Spleen (tissue), 11 donors: ENCODE measurements at regions not wholly inside any gene's neighbourhood (a gene's known extent, or its start where the extent isn't known, plus 50 kb on each side); places are given as distances from the start of the nearest gene placed in this dataset.

Source experiments
- DNase-seq: peaks from one replicate; pipeline ENCODE4 v3.0.0-alpha.2; 2020
- H3K27ac ChIP-seq, 8 donors: fragments of 200-600 bp; sonication (generic) in 7 of 8; 1 replicate in 4 of 8; 2 replicates in 4 of 8; pipeline versions ENCODE4 v1.5.0 to v1.8.0; 2016 to 2021; ENCODE audit warnings: inconsistent platforms in 4 of 8, mild to moderate bottlenecking in 4 of 8, moderate library complexity in 1 of 8
- H3K27me3 ChIP-seq, 7 donors: fragments of 200-600 bp; sonication (generic) in 6 of 7; replicated peaks in 1 of 7; 1 replicate in 4 of 7; 2 replicates in 3 of 7; pipeline versions ENCODE4 v1.5.0 to v1.8.0; 2016 to 2021; ENCODE audit warnings: inconsistent platforms in 3 of 7, mild to moderate bottlenecking in 1 of 7
- H3K36me3 ChIP-seq, 6 donors: fragments of 200-600 bp; sonication (generic) in 5 of 6; 1 replicate in 4 of 6; 2 replicates in 2 of 6; pipeline versions ENCODE4 v1.5.0 to v1.8.0; 2016 to 2021; ENCODE audit warnings: inconsistent platforms in 2 of 6
- H3K4me1 ChIP-seq, 6 donors: fragments of 200-600 bp; sonication (generic) in 5 of 6; 1 replicate in 3 of 6; 2 replicates in 3 of 6; pipeline versions ENCODE4 v1.5.0 to v1.8.0; 2016 to 2021; ENCODE audit warnings: inconsistent platforms in 3 of 6
- H3K4me3 ChIP-seq, 8 donors: fragments of 200-600 bp; sonication (generic) in 7 of 8; 1 replicate in 4 of 8; 2 replicates in 4 of 8; pipeline versions ENCODE4 v1.5.0 to v1.8.0; 2016 to 2021; ENCODE audit warnings: inconsistent platforms in 4 of 8, mild to moderate bottlenecking in 4 of 8, moderate library complexity in 2 of 8
- H3K9me3 ChIP-seq, 8 donors: fragments of 200-600 bp; sonication (generic) in 7 of 8; 1 replicate in 4 of 8; 2 replicates in 4 of 8; pipeline versions ENCODE4 v1.5.0 to v1.8.0; 2016 to 2021; ENCODE audit warnings: inconsistent platforms in 4 of 8
- POLR2A ChIP-seq, 3 donors: fragments of 450-650 bp; IDR thresholded peaks; one replicate each; pipeline ENCODE4 v1.5.1; 2017; ENCODE audit warnings: antibody characterized with exemption in 3 of 3, mild to moderate bottlenecking in 1 of 3
- POLR2AphosphoS5 ChIP-seq, 3 donors: sonication (generic); formaldehyde crosslinking; IDR thresholded peaks; one replicate each; pipeline ENCODE4 v1.5.1; 2017; ENCODE audit warnings: antibody characterized with exemption in 3 of 3
- WGBS, 5 donors: extraction: QIAGEN DNeasy Blood & Tissue Kit in 3 of 5; methylation state at CpG; one replicate each; pipeline versions ENCODE4 v1.1.5 to v1.1.7; 2013 to 2018; 5-methylcytosine and 5-hydroxymethylcytosine counted together
- intact Hi-C: fragments of 100-400 bp; cut with DNase I; formaldehyde crosslinking; loops from one replicate; pipeline ENCODE4 v1.15.0; 2023; ENCODE audit warnings: low total_unique reads
- TF ChIP-seq, protein P1 (sequence below), 11 experiments: fragments of 200-600 bp in 7 of 11; fragments of 450-650 bp in 4 of 11; sonication (generic) in 4 of 11; IDR thresholded peaks in 8 of 11; conservative IDR thresholded peaks in 3 of 11; 1 replicate in 7 of 11; 2 replicates in 4 of 11; pipeline versions ENCODE4 v1.4.0 to v1.8.0; 2016 to 2021; ENCODE audit warnings: antibody characterized with exemption in 11 of 11, inconsistent platforms in 4 of 11, mild to moderate bottlenecking in 1 of 11
- donor health status: healthy with polysubstance abuse.
- donor health status: DM: no; HTN: no; CAD: no; lungs with moderate emphysema.
- donor health status: DM: no; HTN: no; CAD: no.
- donor health status: Bipolar disorder and iron deficiency.
- donor health status: healthy.
- donor health status: DM: no; HTN: no; CAD: no.
- donor health status: DM: yes; HTN: yes; CAD: no.

DNA sequence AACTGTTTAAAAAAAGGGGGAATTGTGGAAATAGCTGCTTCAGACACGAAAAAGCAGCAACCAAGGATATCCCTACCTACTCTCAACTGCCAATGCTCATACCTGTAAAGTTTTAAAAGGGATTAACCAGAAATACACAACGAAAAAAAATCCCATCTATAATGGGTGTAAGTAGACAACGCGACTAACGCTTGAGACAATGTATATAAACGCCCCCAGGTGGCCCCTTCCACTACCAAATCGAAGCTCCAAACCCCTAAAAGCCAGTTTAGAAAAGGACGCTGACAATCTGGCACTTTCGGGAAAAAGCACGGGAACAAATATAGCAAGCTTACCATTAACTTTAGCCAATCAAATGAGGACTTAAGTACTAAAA lies 94.5 kb upstream of the BTN3A2 start:
- intact Hi-C loops: no loop called here
- Histone ChIP-seq H3K4me3 (peak overlapping the region in 3 of 8 donors; percentile 36 to 71 (median 44)), H3K36me3 (no peaks in the 10 kb centered on the region), H3K9me3 (no peaks in the 10 kb centered on the region), H3K4me1 (peaks cover 6 to 46% (median 31%) of the 10 kb centered on the region in 6 donors), H3K27me3 (peaks cover 0 to 17% (median 0%) of the 10 kb centered on the region in 7 donors), H3K27ac (peak overlapping the region in 4 of 8 donors; percentile 91 to 99 (median 98))
- DNase-seq: no peak
- TF ChIP-seq POLR2AphosphoS5 (IDR thresholded peaks at IDR 0.05): no peak
- TF ChIP-seq, protein P1, sequence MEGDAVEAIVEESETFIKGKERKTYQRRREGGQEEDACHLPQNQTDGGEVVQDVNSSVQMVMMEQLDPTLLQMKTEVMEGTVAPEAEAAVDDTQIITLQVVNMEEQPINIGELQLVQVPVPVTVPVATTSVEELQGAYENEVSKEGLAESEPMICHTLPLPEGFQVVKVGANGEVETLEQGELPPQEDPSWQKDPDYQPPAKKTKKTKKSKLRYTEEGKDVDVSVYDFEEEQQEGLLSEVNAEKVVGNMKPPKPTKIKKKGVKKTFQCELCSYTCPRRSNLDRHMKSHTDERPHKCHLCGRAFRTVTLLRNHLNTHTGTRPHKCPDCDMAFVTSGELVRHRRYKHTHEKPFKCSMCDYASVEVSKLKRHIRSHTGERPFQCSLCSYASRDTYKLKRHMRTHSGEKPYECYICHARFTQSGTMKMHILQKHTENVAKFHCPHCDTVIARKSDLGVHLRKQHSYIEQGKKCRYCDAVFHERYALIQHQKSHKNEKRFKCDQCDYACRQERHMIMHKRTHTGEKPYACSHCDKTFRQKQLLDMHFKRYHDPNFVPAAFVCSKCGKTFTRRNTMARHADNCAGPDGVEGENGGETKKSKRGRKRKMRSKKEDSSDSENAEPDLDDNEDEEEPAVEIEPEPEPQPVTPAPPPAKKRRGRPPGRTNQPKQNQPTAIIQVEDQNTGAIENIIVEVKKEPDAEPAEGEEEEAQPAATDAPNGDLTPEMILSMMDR (IDR thresholded peaks at IDR 0.05 in 8 of 11, conservative IDR thresholded peaks at IDR 0.05 in 3 of 11): no peak
- TF ChIP-seq POLR2A (IDR thresholded peaks at IDR 0.05): no peak
- WGBS, 5 donors: 8 to 19% (median 12%) methylated on average over 10 of the region's 10 CpGs

GRCh38 chr6:26270903-26271667 lies 93.9 kb upstream of the BTN3A2 start:
- peaks cover 0 to 17% (median 0%) of the 10 kb centered on the region in 7 donors for H3K27me3 ChIP-seq
- H3K9me3 ChIP-seq: no peaks in the 10 kb centered on the region
- peak overlapping the region; percentile 22 to 71 (median 38) for H3K4me3 ChIP-seq
- no peaks in the 10 kb centered on the region for H3K36me3 ChIP-seq
- intact Hi-C loops: no loop called here
- peak; percentile 87 for DNase-seq
- H3K4me1 ChIP-seq: peaks cover 6 to 46% (median 31%) of the 10 kb centered on the region in 6 donors
- H3K27ac ChIP-seq: peak overlapping the region; percentile 91 to 99 (median 98)
- peak; percentile 66 to 87 (median 84) for TF ChIP-seq POLR2AphosphoS5 (IDR thresholded peaks at IDR 0.05)
- peak in 1 of 3 donors; percentile 44 for TF ChIP-seq POLR2A (IDR thresholded peaks at IDR 0.05)
- TF ChIP-seq, protein P1 (IDR thresholded peaks at IDR 0.05 in 8 of 11, conservative IDR thresholded peaks at IDR 0.05 in 3 of 11): no peak
- WGBS, 5 donors: 1 to 2% (median 1%) methylated on average over 23 to 49 of the region's 49 CpGs

DNA sequence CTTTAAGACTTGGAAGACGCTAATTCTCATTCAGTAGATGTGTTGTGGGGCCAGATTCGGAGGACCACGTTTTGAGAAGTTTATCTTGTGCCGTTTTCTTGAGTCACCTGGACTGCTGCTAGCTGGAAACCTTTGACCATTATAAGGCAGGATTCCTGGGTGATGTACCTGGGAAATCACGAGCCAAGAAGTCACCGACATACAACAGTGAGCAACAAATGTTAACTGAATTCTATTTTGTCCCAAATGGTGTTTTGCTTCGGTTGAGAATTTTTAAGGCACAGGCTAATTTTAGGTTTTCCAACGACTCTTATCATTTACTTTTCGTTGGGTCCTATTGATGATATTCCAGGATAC lies 93.4 kb upstream of the BTN3A2 start:
- DNase-seq: no peak
- Histone ChIP-seq H3K36me3 (no peaks in the 10 kb centered on the region), H3K27me3 (peaks cover 0 to 17% (median 0%) of the 10 kb centered on the region in 7 donors), H3K27ac (peak overlapping the region; percentile 91 to 99 (median 98)), H3K4me3 (peak overlapping the region; percentile 22 to 71 (median 38)), H3K4me1 (peaks cover 6 to 46% (median 31%) of the 10 kb centered on the region in 6 donors), H3K9me3 (no peaks in the 10 kb centered on the region)
- 1% methylated on average over 9 of the region's 9 CpGs for WGBS, 5 donors
- no peak for TF ChIP-seq POLR2AphosphoS5 (IDR thresholded peaks at IDR 0.05)
- TF ChIP-seq POLR2A (IDR thresholded peaks at IDR 0.05): peak in 1 of 3 donors; percentile 9
- intact Hi-C loops: no loop called here

DNA sequence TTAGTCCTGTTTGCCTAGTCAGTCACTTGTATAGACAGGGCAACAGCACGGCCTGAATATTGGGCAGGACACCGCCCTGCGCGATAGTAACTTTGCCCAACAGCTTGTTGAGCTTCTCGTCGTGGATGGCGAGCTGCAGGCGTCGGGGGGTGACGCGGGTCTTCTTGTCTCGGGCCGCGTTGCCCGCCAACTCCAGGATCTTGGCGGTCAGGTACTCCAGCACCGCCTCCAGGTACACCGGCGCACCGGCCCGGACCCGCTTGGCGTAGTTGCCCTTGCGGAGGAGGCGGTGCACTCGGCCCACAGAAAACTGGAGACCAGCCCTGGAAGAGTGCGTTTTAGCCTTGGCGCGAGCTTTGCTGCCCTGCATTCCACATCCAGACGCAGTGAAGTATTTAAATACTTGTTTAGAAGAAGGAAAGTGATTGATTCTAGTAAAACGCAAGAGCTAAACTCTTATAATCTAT lies 92.8 kb upstream of the BTN3A2 start:
- peak overlapping the region; percentile 91 to 99 (median 98) for H3K27ac ChIP-seq
- DNase-seq: peak; percentile 94
- WGBS, 5 donors: 0 to 2% (median 1%) methylated on average over 23 to 31 of the region's 31 CpGs

More for the DNA sequence above, 92.8 kb upstream of the BTN3A2 start:
- Histone ChIP-seq H3K27me3 (peaks cover 0 to 17% (median 0%) of the 10 kb centered on the region in 7 donors), H3K9me3 (no peaks in the 10 kb centered on the region), H3K4me3 (peak overlapping the region; percentile 24 to 71 (median 38)), H3K36me3 (no peaks in the 10 kb centered on the region), H3K4me1 (peaks cover 6 to 46% (median 31%) of the 10 kb centered on the region in 6 donors)
- intact Hi-C loops: no loop called here
- peak in 2 of 3 donors; percentile 50 to 75 for TF ChIP-seq POLR2AphosphoS5 (IDR thresholded peaks at IDR 0.05)
- TF ChIP-seq, protein P1 (IDR thresholded peaks at IDR 0.05 in 8 of 11, conservative IDR thresholded peaks at IDR 0.05 in 3 of 11): peak in 1 of 11 experiments; percentile 10
- TF ChIP-seq POLR2A (IDR thresholded peaks at IDR 0.05): peak in 1 of 3 donors; percentile 23
